BLaER1 (cell line): ENCODE measurements at regions not wholly inside any gene's neighbourhood (a gene's known extent, or its start where the extent isn't known, plus 50 kb on each side); places are given as distances from the start of the nearest gene placed in this dataset.

Experiments
- H3K27ac ChIP-seq: shearing (Covaris generic); formaldehyde crosslinking; 2 replicates; pipeline ENCODE4 v1.8.1; 2022
- H3K27me3 ChIP-seq: shearing (Covaris generic); formaldehyde crosslinking; 2 replicates; pipeline ENCODE4 v1.8.1; 2022
- H3K36me3 ChIP-seq: shearing (Covaris generic); formaldehyde crosslinking; 2 replicates; pipeline ENCODE4 v1.8.1; 2022
- H3K4me1 ChIP-seq: shearing (Covaris generic); formaldehyde crosslinking; 2 replicates; pipeline ENCODE4 v1.8.1; 2022
- H3K4me2 ChIP-seq: shearing (Covaris generic); formaldehyde crosslinking; 2 replicates; pipeline ENCODE4 v1.8.1; 2022
- H3K4me3 ChIP-seq: shearing (Covaris generic); formaldehyde crosslinking; 2 replicates; pipeline ENCODE4 v1.8.1; 2022
- H3K9ac ChIP-seq: shearing (Covaris generic); formaldehyde crosslinking; 2 replicates; pipeline ENCODE4 v1.8.1; 2022
- H3K9me3 ChIP-seq: shearing (Covaris generic); formaldehyde crosslinking; 2 replicates; pipeline ENCODE4 v1.8.1; 2022
- H4K20me1 ChIP-seq: shearing (Covaris generic); formaldehyde crosslinking; 2 replicates; pipeline ENCODE4 v1.8.1; 2022
- Cebpa-rat ChIP-seq: shearing (Covaris generic); IDR thresholded peaks from 2 replicates; pipeline ENCODE4 v1.8.1; 2022

DNA sequence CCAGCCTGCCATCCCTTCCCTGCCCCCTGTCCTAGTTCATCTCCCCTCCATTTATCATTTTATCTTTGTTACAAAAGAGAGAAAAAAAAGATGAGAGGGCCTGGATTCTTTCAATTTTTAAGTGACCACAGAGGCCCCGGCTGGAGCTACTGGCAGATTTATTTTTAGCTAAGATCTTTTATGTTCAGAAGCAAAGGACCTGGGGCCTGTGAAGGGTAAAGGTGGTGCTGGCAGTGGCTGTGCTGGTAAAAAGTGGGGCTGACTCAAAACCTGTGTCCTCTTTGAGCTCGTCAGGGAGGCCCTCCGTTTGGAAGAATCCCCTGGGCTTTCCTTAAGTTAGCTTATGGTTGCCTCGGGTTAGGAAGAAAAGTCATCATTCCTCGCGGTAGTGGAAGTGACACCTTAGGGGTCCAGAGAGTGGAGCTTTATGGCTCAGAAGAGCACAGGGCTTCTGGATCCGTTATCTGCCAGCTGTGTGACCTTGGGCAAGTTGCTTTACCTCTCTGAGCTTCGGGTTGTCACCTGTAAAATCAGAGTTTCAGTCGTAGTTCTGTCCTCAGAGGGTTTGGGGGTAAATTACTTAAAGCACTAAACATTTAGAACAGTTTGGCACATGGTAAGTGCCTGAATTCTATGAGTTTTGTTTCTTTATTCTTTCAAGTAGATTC, 923.8 kb upstream of the EEF2KMT start:
- Histone ChIP-seq H3K9ac (no peak overlapping the region), H4K20me1 (no peaks in the 10 kb centered on the region), H3K4me3 (no peak overlapping the region), H3K27ac (no peak overlapping the region), H3K4me1 (peaks cover 14% of the 10 kb centered on the region), H3K36me3 (no peaks in the 10 kb centered on the region), H3K27me3 (no peaks in the 10 kb centered on the region), H3K9me3 (peaks cover 8% of the 10 kb centered on the region; the same call in 1 of the 2 replicates), H3K4me2 (no peak overlapping the region)
- TF ChIP-seq Cebpa-rat = no peak

DNA sequence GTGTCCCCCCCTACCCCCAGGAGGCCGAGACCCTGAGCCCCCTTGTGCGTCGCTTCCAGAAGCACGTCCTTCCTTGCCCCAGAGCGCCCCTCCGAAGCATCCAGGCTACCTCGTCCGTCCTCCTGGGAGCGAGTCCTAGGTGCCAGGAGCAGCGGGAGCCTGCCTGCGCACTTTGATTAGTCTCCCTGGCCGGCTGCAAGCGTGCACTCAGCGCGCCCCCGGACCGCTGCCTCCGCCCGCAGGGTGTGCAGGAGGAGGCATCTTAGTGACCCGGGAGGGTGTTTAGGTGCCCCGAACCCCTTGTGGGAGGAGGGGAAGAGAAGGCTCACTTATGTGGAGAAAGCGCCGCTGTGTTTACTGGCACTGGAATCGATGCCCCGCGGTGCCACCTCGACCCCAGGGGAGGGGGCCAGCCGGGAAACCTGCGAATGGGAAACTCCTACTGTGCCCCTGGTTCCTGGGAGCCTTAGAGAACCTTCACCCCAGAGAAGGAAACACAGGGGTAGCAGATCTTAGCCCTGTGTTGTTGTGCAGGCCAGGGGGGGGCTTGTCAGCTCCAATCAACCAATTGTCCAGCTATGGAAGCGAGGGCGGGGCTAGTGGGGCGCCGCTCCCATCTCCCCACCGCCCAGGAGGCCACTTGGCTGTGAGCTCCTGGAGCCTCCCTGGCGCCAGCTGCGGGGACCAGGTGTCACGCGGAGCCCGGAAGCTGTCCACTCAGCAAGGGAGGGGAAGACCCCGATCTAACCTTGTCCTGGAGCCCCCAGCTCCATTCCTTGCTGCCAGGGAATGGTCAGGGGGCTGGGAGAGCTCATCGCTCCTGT, 922.8 kb upstream of the EEF2KMT start:
- H3K9me3 ChIP-seq = peaks cover 8% of the 10 kb centered on the region; the same call in 1 of the 2 replicates
- H3K4me2 ChIP-seq = no peak overlapping the region
- TF ChIP-seq Cebpa-rat = no peak
- no peak overlapping the region for H3K9ac ChIP-seq
- no peaks in the 10 kb centered on the region for H3K36me3 ChIP-seq
- peaks cover 10% of the 10 kb centered on the region for H3K4me1 ChIP-seq
- H3K27me3 ChIP-seq = no peaks in the 10 kb centered on the region
- no peaks in the 10 kb centered on the region for H4K20me1 ChIP-seq
- no peak overlapping the region for H3K4me3 ChIP-seq
- no peak overlapping the region for H3K27ac ChIP-seq

DNA sequence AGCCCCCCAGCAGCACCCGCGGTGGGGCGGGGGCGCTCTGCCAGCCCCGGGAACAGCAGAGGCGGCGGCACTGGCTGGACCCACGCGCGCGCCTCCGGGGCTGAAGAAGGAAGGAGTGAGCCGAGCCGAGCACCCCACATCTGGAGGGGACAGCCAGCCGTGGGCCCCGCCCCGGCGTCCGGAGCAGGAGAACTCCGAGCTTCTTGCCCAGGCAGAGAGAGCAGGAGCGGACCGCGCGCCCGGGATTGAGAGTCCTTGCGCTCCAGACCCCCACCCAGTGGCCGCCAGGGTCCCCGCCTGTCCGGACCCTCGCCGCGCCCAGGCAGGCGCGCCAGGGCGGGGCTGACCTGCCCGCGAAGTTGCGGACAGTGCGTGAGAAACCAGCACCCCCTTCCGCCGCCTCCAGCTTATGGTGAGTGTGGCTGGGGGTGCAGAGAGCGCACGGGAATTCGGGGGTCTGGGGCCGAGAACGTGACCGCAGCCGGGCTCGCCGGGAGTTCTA, 921.9 kb upstream of the EEF2KMT start:
- Histone ChIP-seq H3K4me3 (no peak overlapping the region), H3K9ac (no peak overlapping the region), H3K9me3 (peaks cover 8% of the 10 kb centered on the region; the same call in 1 of the 2 replicates)

DNA sequence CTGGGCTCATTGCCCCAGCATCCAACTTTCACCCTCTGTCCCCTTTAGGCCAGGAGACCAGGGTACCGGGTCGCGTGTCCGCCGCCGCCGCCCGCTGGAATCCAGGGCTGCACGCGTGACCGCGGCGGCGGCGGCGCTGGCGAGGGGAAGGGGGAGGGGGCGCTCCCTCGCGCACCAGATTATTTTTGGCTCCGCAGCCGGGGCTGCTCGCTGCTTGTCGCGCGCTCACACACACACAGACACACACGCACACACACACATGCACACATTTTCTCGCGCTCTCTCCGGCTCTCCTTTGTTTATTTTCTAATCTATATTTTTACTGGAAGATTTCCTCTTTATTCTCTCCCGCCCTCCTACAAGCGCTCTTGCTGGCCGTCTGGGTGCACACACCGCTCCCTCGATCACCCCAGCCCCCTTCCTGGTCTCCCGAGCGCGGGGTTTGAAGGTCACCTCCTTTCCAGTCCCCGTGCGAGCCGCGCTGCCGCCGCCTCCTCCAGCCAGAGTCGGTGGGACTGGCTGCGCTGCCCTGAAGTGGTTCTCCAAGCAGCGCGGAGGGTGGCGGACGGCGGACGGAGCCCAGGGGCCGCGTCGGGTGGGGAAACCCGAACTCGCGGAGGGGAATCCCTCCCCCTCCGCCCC, 921.4 kb upstream of the EEF2KMT start:
- H3K36me3 ChIP-seq = no peaks in the 10 kb centered on the region
- H3K9ac ChIP-seq = no peak overlapping the region
- no peak overlapping the region for H3K4me2 ChIP-seq
- no peaks in the 10 kb centered on the region for H4K20me1 ChIP-seq
- TF ChIP-seq Cebpa-rat = no peak
- H3K27me3 ChIP-seq = no peaks in the 10 kb centered on the region
- H3K27ac ChIP-seq = no peak overlapping the region
- H3K9me3 ChIP-seq = peaks cover 8% of the 10 kb centered on the region; the same call in 1 of the 2 replicates
- H3K4me1 ChIP-seq = no peaks in the 10 kb centered on the region
- H3K4me3 ChIP-seq = no peak overlapping the region

More for the DNA sequence above, 921.9 kb upstream of the EEF2KMT start:
- no peaks in the 10 kb centered on the region for H4K20me1 ChIP-seq
- TF ChIP-seq Cebpa-rat = no peak
- no peaks in the 10 kb centered on the region for H3K27me3 ChIP-seq
- no peak overlapping the region for H3K27ac ChIP-seq
- H3K4me1 ChIP-seq = peaks cover 2% of the 10 kb centered on the region; the same call in 1 of the 2 replicates
- H3K36me3 ChIP-seq = no peaks in the 10 kb centered on the region
- no peak overlapping the region for H3K4me2 ChIP-seq

DNA sequence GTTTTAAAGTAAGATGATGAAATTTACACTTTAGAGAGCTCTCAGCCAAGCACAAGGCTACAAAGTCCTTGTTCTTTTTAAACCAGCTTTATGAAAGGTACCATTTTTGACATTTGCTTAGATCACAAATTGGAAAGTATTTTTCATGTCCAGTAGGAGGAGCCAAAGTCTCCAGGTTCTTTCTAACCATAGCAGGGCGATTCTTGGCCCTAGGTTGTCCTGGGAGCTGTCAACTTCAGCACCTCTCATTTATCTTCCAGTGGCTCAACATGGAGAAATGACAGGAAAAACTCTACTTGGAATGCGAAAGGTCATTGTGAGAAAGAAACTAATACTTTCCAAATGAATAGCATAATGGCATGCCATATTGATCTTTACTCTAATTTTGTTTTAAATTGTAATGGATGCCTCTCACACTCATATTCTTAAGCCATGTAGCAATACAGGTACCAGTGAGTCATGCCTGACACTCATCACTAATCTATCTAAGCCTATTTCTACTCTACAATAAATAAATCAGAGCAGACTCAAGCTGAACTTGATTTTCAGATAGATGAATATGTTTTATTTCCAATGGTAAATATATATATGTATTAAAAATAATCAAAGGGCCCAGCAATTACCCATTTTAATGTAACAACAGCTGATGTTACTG, 919.1 kb upstream of the EEF2KMT start:
- no peak overlapping the region for H3K4me3 ChIP-seq
- peaks cover 8% of the 10 kb centered on the region; the same call in 1 of the 2 replicates for H3K9me3 ChIP-seq
- H3K4me1 ChIP-seq = no peaks in the 10 kb centered on the region
- TF ChIP-seq Cebpa-rat = no peak
- no peak overlapping the region for H3K4me2 ChIP-seq
- H3K27ac ChIP-seq = no peak overlapping the region
- H3K27me3 ChIP-seq = no peaks in the 10 kb centered on the region
- H4K20me1 ChIP-seq = no peaks in the 10 kb centered on the region
- no peaks in the 10 kb centered on the region for H3K36me3 ChIP-seq
- no peak overlapping the region for H3K9ac ChIP-seq

DNA sequence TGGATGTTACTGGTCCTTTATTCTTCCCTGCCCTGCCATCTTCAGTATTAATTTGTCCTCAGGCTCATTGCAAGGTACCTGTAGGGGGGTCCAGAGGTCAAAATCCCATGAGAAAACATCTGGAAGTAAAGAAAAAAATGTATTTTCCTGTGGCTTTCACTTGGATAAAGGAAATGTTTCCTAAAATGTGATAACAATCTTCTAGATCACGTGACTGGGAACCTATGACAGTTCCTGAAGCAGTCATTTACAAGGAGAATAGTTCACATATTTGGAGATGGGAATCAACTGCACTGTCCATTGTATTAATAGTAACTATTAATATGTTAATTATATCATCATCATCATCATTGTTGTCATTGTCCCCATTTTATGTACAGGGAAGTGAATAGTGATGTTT, 915.1 kb upstream of the EEF2KMT start:
- Histone ChIP-seq H3K4me2 (no peak overlapping the region), H3K27ac (no peak overlapping the region), H3K27me3 (no peaks in the 10 kb centered on the region), H3K4me3 (no peak overlapping the region), H3K4me1 (no peaks in the 10 kb centered on the region), H4K20me1 (no peaks in the 10 kb centered on the region), H3K36me3 (no peaks in the 10 kb centered on the region), H3K9ac (no peak overlapping the region), H3K9me3 (no peaks in the 10 kb centered on the region)
- no peak for TF ChIP-seq Cebpa-rat

DNA sequence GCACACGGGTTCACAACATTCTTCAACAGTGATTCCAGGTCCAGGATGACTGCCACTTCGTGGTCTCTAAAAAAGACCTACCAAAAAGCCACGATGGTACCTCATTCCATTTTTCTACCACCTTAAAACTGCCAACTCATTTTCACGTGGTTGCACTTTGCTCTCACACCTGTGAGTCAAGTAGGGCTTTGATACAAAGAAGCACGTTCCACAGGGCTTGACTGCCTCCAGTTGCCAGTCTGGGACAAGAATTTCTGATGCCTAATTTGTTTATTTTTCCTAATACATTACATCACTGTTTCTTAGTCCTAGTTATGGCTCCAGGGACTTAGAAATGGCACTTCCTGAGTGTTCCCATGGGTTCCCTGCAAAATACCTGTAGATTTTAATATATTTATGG, 911.6 kb upstream of the EEF2KMT start:
- Histone ChIP-seq H3K9ac (no peak overlapping the region), H4K20me1 (no peaks in the 10 kb centered on the region), H3K4me3 (no peak overlapping the region), H3K27ac (no peak overlapping the region), H3K4me1 (no peaks in the 10 kb centered on the region), H3K36me3 (no peaks in the 10 kb centered on the region), H3K4me2 (no peak overlapping the region), H3K27me3 (no peaks in the 10 kb centered on the region), H3K9me3 (no peaks in the 10 kb centered on the region)
- TF ChIP-seq Cebpa-rat = no peak

DNA sequence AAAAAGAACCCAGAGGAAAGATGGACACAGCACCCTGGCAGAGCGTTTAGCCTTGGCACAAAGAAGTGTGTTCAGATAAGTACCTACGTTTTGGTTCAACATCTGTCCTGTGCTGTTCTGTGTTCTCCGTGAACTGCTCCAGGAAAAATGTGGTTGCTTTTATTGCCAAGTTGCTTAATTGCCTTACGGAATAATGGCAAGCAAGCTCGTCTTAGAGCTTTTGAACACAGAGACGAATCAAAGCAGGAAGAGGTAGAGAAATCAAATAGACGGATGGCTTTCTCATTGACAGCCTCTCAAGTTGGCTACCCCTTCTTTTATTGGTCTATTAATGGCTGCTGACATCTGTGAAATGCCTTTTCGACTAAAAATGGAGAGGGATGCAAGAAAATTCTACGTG, 911.1 kb upstream of the EEF2KMT start:
- H3K27ac ChIP-seq = no peak overlapping the region
- H3K4me3 ChIP-seq = no peak overlapping the region
- no peaks in the 10 kb centered on the region for H4K20me1 ChIP-seq
- H3K4me2 ChIP-seq = no peak overlapping the region
- H3K27me3 ChIP-seq = no peaks in the 10 kb centered on the region
- no peaks in the 10 kb centered on the region for H3K9me3 ChIP-seq
- no peak overlapping the region for H3K9ac ChIP-seq
- no peaks in the 10 kb centered on the region for H3K4me1 ChIP-seq
- TF ChIP-seq Cebpa-rat = no peak
- no peaks in the 10 kb centered on the region for H3K36me3 ChIP-seq

DNA sequence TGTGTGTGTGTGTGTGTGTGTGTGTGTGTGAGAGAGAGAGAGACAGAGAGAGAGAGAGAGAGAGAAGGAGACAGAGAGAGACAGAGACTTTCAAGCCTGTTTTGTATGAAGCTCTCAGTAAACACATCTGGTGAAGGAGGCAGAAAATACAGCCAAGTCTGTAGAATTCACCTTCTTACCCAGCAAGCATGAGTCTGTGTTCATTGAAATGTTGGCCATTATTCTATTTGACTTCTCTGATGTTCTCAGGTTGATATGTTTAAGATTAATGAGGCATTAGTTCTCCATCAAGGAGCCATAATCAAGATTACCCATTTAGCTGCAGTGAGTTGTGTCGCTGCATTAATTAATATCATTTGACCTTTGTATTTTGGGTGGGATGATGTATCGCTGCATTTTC, 895.8 kb upstream of the EEF2KMT start:
- TF ChIP-seq Cebpa-rat = no peak
- Histone ChIP-seq H3K4me1 (no peaks in the 10 kb centered on the region), H3K27ac (no peak overlapping the region), H3K4me3 (no peak overlapping the region), H4K20me1 (no peaks in the 10 kb centered on the region), H3K27me3 (no peaks in the 10 kb centered on the region), H3K4me2 (no peak overlapping the region), H3K9me3 (no peaks in the 10 kb centered on the region), H3K36me3 (no peaks in the 10 kb centered on the region), H3K9ac (no peak overlapping the region)
